ENCODE measurements at regions not wholly inside any gene's neighbourhood (a gene's known extent, or its start where the extent isn't known, plus 50 kb on each side); places are given as distances from the start of the nearest gene placed in this dataset.

GRCh38 chr18:61189376-61189775, 143.9 kb upstream of the CDH20 start:
- no peak for DNase-seq

DNA sequence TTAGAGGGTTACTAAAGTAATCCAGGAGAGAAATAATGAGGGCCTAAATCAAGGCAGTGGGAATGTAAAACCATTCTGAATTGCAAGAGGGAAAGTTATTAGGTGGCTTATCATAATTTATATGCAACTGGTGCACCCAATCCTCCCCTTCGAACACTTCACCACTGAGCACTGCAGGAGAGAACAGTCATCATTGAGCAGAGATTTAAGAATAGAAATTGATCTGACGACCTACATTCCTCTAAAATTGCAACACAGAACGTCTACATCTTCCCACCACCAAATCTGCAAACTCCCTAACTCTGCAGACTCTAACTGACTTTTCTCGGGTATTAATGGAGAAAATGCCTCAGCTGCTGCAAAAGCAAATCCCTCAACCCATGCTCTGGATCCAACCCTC, 138.5 kb upstream of the CDH20 start:
- no peak for DNase-seq

DNA sequence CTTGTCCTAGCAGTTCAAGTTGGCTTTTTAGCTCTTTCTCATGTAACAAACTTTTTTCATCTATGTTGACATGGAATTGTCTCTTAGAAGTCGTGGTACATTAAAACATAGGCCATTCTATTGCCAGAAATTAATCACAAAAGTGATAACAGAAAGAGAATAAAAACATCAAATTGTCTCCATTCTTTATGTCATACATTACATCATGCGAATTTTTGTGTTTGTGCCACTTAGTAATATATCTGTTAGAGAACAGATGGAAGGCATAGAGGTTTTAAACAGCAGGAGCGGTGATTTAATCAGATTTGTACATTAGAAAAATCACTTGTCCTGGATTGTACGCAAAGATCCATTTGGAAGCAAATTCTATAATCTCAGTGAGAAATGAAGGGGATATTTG, 136.5 kb upstream of the CDH20 start:
- DNase-seq, result no peak

- DNase-seq, result no peak
Observed at GRCh38 chr18:61198486-61198885, 134.7 kb upstream of the CDH20 start.

- DNase-seq, result no peak
Observed at GRCh38 chr18:61199171-61199848, 133.9 kb upstream of the CDH20 start.

GRCh38 chr18:61201511-61201910, 131.7 kb upstream of the CDH20 start:
- DNase-seq, result no peak

GRCh38 chr18:61203151-61203550, 130.1 kb upstream of the CDH20 start:
- DNase-seq, result no peak

GRCh38 chr18:61209801-61210200, 123.4 kb upstream of the CDH20 start:
- DNase-seq, result no peak

- no peak for DNase-seq
Observed at GRCh38 chr18:61216051-61216450, 117.2 kb upstream of the CDH20 start.

GRCh38 chr18:61222206-61222605, 111.0 kb upstream of the CDH20 start:
- DNase-seq, result no peak

GRCh38 chr18:61225336-61225735, 107.9 kb upstream of the CDH20 start:
- DNase-seq, result no peak

DNA sequence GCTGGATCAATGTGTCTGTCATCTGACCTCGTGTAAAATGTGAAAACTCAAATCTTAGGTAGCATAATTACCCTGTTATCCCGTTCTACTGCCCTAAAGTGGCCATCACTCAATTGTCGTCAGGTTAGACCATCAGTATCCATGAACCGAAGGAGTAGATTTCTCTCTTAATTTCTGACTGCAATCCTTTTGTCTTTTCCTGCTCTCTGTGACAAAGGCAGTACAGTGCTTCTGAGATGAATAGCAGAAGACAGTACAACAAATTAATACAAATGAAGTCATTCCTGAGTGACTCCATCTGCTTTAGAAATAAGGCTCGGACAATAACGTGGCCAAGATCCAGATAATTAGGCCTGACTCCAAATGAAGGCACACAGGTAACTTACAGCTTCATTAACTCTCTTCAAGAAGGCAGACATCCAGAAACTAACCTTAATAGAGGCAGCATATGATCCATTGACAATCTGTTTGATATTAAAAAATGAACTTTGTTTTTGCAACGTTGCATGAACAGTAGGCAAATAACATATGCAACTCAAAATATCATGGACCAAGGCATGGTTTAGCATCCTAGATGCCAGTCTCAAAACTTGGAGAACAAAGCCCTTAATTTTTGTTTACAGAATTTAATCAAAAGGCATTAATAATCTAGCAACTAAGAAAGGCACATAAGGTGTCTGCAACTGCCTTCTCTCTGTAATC, 96.7 kb upstream of the CDH20 start:
- DNase-seq, result no peak

DNA sequence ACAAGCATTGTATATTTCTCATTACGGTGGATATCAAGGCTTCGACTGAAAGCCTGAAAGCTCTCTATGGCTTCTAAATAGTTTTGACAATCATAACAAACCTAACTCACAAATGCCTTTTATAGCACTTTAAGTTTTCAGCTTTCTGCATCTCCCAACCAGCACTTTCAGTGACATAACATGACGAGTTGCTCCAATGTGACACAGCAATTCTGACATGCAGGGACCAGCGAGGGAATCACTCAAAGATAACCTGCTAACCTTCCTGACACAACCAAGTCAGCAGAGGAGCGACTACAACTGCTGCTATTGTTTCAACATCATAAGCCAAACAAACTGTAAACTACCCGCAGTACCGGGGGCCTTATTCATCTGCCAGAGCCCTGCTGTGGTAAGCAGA, 95.7 kb upstream of the CDH20 start:
- DNase-seq, result no peak

DNA sequence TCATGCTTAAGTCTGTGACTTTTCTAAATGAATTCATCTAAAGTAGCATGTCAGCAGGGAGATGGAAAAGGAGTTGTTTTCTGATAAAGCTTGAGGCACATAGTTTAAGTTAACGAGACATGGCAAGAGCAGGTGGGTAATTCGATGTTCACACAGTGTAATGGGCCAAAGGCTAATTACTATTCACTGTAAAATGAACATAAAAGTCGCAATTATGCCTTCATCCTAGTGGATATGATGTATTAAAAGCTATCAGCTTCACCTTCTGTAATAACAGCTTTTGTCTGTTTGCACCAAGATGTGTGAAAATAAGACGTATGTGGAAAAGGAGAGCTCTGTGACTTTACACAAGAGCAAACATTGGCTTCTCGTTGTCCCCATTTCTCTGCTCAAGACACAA, 94.2 kb upstream of the CDH20 start:
- no peak for DNase-seq

GRCh38 chr18:61241260-61241853, 91.9 kb upstream of the CDH20 start:
- DNase-seq, result no peak

GRCh38 chr18:61244632-61245031, 88.6 kb upstream of the CDH20 start:
- DNase-seq, result no peak

GRCh38 chr18:61245276-61245675, 88.0 kb upstream of the CDH20 start:
- no peak for DNase-seq

GRCh38 chr18:61248589-61248988, 84.6 kb upstream of the CDH20 start:
- DNase-seq, result no peak

DNA sequence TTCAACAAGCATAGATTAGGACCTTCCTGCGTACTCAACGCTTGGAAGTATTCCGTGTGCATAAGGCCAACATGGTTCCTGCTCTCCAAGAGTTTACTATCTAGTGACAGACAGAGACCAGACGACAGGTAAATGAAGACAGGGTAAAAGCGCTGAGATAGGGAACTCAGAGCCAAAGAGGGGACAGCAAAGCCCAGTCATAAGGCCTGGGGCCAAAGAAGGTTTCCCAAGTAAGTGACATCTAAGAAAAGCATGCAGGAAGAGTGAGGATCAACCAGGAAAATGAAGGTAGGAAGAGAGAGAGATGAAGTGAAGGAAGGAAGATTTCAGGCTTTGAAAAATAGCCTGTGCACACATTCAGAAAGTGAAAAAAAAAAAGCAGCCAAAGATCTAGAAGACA, 76.9 kb upstream of the CDH20 start:
- no peak for DNase-seq

- no peak for DNase-seq
Observed at GRCh38 chr18:61261870-61262269, 71.4 kb upstream of the CDH20 start.

DNA sequence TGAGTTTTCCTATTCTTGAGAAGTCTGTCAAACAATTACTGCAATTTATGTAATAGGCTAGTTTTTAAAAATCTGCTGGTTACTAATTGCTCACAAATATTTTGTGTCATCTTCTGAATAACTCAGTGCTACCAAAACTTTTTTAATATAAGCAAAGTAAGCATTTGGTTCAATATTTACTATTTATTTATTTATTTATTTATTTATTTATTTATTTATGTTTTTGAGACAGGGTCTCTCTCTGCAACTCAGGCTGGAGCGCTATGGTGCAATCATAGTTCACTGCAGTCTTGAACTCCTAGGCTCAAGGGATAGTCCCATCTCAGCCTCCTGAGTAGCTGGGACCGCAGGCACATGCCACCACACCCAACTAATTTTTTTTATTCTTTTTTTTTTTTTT, 60.4 kb upstream of the CDH20 start:
- DNase-seq, result no peak

- DNase-seq, result no peak
Observed at GRCh38 chr18:61273533-61273932, 59.7 kb upstream of the CDH20 start.

DNA sequence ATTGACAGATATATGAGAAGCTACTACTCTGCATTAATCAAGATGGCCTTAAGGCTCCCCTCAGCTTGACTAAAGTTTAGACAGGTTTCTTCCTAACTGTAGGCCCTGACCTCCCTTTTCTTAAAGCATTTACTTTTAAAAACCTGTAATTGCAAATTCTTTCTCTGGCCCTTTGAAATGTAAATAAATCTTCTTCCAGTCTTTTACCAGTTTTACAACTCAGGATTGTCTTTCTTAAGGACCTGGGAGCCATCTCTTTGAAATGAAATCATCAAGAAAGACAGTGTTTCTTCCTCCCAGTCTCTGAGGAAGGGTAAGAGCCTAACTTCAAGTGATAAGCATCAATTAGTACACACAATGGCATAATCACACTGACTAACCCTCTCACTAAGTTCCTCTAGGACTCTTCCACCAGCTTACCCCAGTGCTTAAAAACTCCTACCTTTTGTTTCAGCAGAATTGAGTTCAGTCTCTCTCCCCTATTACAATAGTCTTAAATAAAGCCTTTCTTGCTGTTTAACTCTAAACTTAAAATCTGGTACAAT, 58.7 kb upstream of the CDH20 start:
- no peak for DNase-seq

DNA sequence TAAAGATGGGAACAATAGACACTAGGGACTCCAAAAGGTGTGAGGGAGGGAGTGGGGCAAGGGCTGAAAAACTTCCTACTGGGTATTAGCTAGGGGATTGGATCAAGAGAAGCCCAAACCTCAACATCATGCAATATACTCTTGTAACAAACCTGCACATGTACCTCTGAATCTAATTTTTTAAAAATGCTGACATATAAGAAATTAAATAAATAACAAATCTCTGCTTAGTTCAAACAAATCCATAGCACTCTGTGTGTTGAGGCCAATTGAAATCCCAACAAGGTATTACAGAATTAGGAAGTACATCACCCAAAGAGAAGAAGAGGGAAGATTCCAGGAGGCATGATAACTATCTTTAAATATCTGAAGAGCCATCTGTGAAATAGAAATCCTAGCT, 55.4 kb upstream of the CDH20 start:
- DNase-seq, result no peak

All from suppressor macrophage treated with lipopolysaccharide for 1 hour (primary cell).